HepG2 (cell line): ENCODE measurements at regions not wholly inside any gene's neighbourhood (a gene's known extent, or its start where the extent isn't known, plus 50 kb on each side); places are given as distances from the start of the nearest gene placed in this dataset.

ENCODE experiments used
- ATAC-seq: fragments of 200-7000 bp; cut with Tn5 transposase; 3 replicates; pipeline ENCODE4 v1.9.1; 2020; ENCODE audit warnings: mild to moderate bottlenecking, moderate library complexity
- BruUV-seq: library from RNA; stranded (reverse); fragments of 400-500 nt; replicated peaks from 2 replicates; lab custom pipeline; 2021; lab: Mats Ljungman, UMichigan
- CTCF ChIA-PET: fragments of 300-600 bp; formaldehyde crosslinking; extraction: SDS; loops from one replicate; lab custom pipeline; 2021; ENCODE audit warnings: low total read pairs, inconsistent platforms, low intra/inter-chr PET ratio; lab: Yijun Ruan, JAX
- POLR2A ChIA-PET: fragments of 350-600 bp; sonication (Branson Sonifier 250); formaldehyde crosslinking; loops from one replicate; lab custom pipeline; 2020; ENCODE audit warnings: antibody characterized with exemption, inconsistent platforms; lab: Yijun Ruan, JAX
- DNase-seq: peaks from one replicate; pipeline ENCODE4 v3.0.0-alpha.2; 2015; ENCODE audit warnings: low spot score
- FAIRE-seq: peaks from 3 replicates; lab custom pipeline; 2011; peaks lifted over from hg19 to GRCh38; lab: Jason Lieb, UNC
- H2AFZ ChIP-seq: one replicate; pipeline ENCODE4 v1.6.1; 2011; ENCODE audit warnings: low read length, inconsistent platforms
- H3K27ac ChIP-seq: fragments of 300-600 bp; 3 replicates; pipeline ENCODE4 v1.8.0; 2011; ENCODE audit warnings: mixed run types, mild to moderate bottlenecking, mixed read lengths, low read length, inconsistent platforms; ENCODE audit not compliant: insufficient read depth; ENCODE audit errors: extremely low read length
- H3K27me3 ChIP-seq, 2 experiments: fragments of 200-600 bp in 1 of 2; 2 replicates in 1 of 2; 3 replicates in 1 of 2; pipeline versions ENCODE4 v1.6.0 to v1.8.0; 2011; ENCODE audit warnings: low read length in 2 of 2, mild to moderate bottlenecking in 2 of 2, moderate library complexity in 2 of 2, inconsistent platforms in 1 of 2; ENCODE audit not compliant: insufficient read depth in 2 of 2, control insufficient read depth in 1 of 2
- H3K36me3 ChIP-seq, 2 experiments: fragments of 200-600 bp in 1 of 2; replicated peaks in 1 of 2; 2 replicates in 1 of 2; 3 replicates in 1 of 2; pipeline versions ENCODE4 v1.5.1 to v1.8.0; 2011; ENCODE audit warnings: low read length in 2 of 2, inconsistent platforms in 1 of 2; ENCODE audit not compliant: insufficient read depth in 2 of 2, control insufficient read depth in 1 of 2
- H3K4me1 ChIP-seq: 2 replicates; pipeline ENCODE4 v1.5.1; 2012; ENCODE audit warnings: low read length, inconsistent platforms; ENCODE audit not compliant: insufficient read depth
- H3K4me2 ChIP-seq: 2 replicates; pipeline ENCODE4 v1.6.0; 2011; ENCODE audit warnings: low read depth, low read length, inconsistent platforms
- H3K4me3 ChIP-seq, 3 experiments: fragments of 200-600 bp in 1 of 3; sonication (generic), shearing (Covaris generic) in 1 of 3; replicated peaks in 1 of 3; 2 replicates each; pipeline ENCODE4 v1.5.1; 2011 to 2016; ENCODE audit warnings: low read length in 3 of 3, inconsistent platforms in 2 of 3, low read depth in 2 of 3, mild to moderate bottlenecking in 2 of 3, control low read depth in 1 of 3, mixed read lengths in 1 of 3; ENCODE audit not compliant: insufficient read depth in 1 of 3
- H3K79me2 ChIP-seq: one replicate; pipeline ENCODE4 v1.6.1; 2011; ENCODE audit warnings: low read length, inconsistent platforms; ENCODE audit not compliant: insufficient read depth
- H3K9ac ChIP-seq: 2 replicates; pipeline ENCODE4 v1.6.0; 2011; ENCODE audit warnings: mild to moderate bottlenecking, low read depth, low read length, inconsistent platforms; ENCODE audit not compliant: insufficient read depth
- H3K9me3 ChIP-seq: 2 replicates; pipeline ENCODE4 v1.5.1; 2012; ENCODE audit warnings: mild to moderate bottlenecking, low read length
- H4K20me1 ChIP-seq: 2 replicates; pipeline ENCODE4 v1.6.0; 2011; ENCODE audit warnings: inconsistent platforms, mild to moderate bottlenecking, low read length, moderate library complexity; ENCODE audit not compliant: insufficient read depth
- BATF2 ChIP-seq: sonication (generic); formaldehyde crosslinking; IDR thresholded peaks from 2 replicates; pipeline ENCODE4 v1.8.0; 2022; ENCODE audit warnings: mild to moderate bottlenecking, missing genetic modification reagents, moderate library complexity
- KLF11 ChIP-seq: IDR thresholded peaks from 2 replicates; pipeline ENCODE4 v1.6.1; 2016; ENCODE audit warnings: missing compliant biosample characterization
- USF2 ChIP-seq, 2 experiments: sonication (generic) in 1 of 2; formaldehyde crosslinking in 1 of 2; IDR thresholded peaks; 2 replicates each; pipeline versions ENCODE4 v1.5.1 to v1.6.1; 2011 to 2020; ENCODE audit warnings: borderline replicate concordance in 1 of 2, low read depth in 1 of 2, low read length in 1 of 2, mild to moderate bottlenecking in 1 of 2, missing genetic modification reagents in 1 of 2, moderate library complexity in 1 of 2
- ZNF414 ChIP-seq: sonication (generic); formaldehyde crosslinking; IDR thresholded peaks from 2 replicates; pipeline ENCODE4 v1.5.0; 2020; ENCODE audit warnings: missing genetic modification reagents
- ZNF629 ChIP-seq: sonication (generic); formaldehyde crosslinking; conservative IDR thresholded peaks from 2 replicates; pipeline ENCODE4 v1.5.0; 2020; ENCODE audit warnings: missing genetic modification reagents
- WGBS: methylation state at CpG from one replicate; pipeline ENCODE4 v1.1.6; 2017; ENCODE audit warnings: low lambda C conversion rate; 5-methylcytosine and 5-hydroxymethylcytosine counted together
- in situ Hi-C: cut with HindIII; loops from 2 replicates; pipeline ENCODE4 v1.10.0; 2017; ENCODE audit warnings: low pct_unique_long_range_greater_than_20kb; ENCODE audit not compliant: extremely low pct_ligation_motif_present
- intact Hi-C: fragments of 100-400 bp; cut with micrococcal nuclease; formaldehyde crosslinking; loops from one replicate; pipeline ENCODE4 v1.10.0; 2022; ENCODE audit not compliant: unreplicated experiment

- Histone ChIP-seq H3K27ac (no peak overlapping the region), H3K36me3 (no peaks in the 10 kb centered on the region), H3K4me3 (no peak overlapping the region), H2AFZ (no peak overlapping the region), H3K27me3 (no peaks in the 10 kb centered on the region; a peak in 1 of 5 replicates), H3K9ac (no peak overlapping the region), H3K9me3 (no peaks in the 10 kb centered on the region), H3K79me2 (no peaks in the 10 kb centered on the region), H3K4me1 (no peaks in the 10 kb centered on the region), H3K4me2 (no peak overlapping the region), H4K20me1 (no peaks in the 10 kb centered on the region)
- intact Hi-C loops (no loop called here), in situ Hi-C loops (no loop called here)
- ChIA-PET CTCF (no interaction called here), POLR2A (no interaction called here)
- ATAC-seq (no peak), FAIRE-seq (no peak), DNase-seq (no peak)
- TF ChIP-seq BATF2: no peak
- TF ChIP-seq ZNF414: no peak
- no peak for TF ChIP-seq KLF11 (CRISPR knock-in tag)
- no peak for TF ChIP-seq USF2 (IDR thresholded peaks at IDR 0.05; ENCODE audit: low read depth, low read length)
- TF ChIP-seq USF2 (CRISPR knock-in tag; IDR thresholded peaks at IDR 0.05; ENCODE audit: borderline replicate concordance): no peak
- TF ChIP-seq ZNF629: no peak
- WGBS: 34% methylated on average over 2 of the region's 2 CpGs
- no TSS peak for BruUV-seq
These were observed 99.6 kb downstream of the TXNL1 start for GRCh38 chr18:56538746-56539145.
